Astrocyte of the cerebellum (primary cell): ENCODE measurements at regions not wholly inside any gene's neighbourhood (a gene's known extent, or its start where the extent isn't known, plus 50 kb on each side); places are given as distances from the start of the nearest gene placed in this dataset.

Experiments
- DNase-seq: peaks from one replicate; pipeline ENCODE4 v3.0.0-alpha.2; 2011; ENCODE audit warnings: low read depth
- H3K4me3 ChIP-seq: 2 replicates; pipeline ENCODE4 v1.5.1; 2011; ENCODE audit warnings: mild to moderate bottlenecking, low read depth, low read length, moderate library complexity
- in situ Hi-C: cut with HindIII; loops from 2 replicates; pipeline ENCODE4 v1.10.0; 2017; ENCODE audit warnings: low sequenced_read_pairs
- TF ChIP-seq, protein P1 (sequence below): IDR thresholded peaks from 2 replicates; pipeline ENCODE4 v1.5.1; 2012; ENCODE audit warnings: low read length, low read depth, moderate library complexity, mild to moderate bottlenecking; ENCODE audit errors: missing control alignments

DNA sequence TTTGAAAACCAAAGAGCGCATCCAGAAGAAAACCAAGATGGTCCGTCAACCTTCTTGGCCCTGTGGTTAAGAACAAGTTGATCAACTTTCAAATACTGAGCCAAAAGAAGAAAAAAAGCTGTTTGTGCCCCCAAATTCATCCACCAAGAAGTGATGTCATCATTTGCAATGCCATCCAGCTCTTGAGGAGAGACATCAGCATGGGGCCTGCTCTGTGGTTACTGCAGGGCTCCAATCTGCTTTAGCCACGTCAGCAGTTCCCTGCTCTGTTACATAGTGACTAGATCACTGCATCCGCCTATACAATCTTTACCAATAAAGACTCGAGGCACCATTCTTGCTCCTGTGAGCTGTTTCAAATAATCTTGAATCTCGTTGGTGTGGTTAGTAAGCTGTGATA lies 75.0 kb upstream of the BLCAP start:
- in situ Hi-C loops: no loop called here
- TF ChIP-seq, protein P1, sequence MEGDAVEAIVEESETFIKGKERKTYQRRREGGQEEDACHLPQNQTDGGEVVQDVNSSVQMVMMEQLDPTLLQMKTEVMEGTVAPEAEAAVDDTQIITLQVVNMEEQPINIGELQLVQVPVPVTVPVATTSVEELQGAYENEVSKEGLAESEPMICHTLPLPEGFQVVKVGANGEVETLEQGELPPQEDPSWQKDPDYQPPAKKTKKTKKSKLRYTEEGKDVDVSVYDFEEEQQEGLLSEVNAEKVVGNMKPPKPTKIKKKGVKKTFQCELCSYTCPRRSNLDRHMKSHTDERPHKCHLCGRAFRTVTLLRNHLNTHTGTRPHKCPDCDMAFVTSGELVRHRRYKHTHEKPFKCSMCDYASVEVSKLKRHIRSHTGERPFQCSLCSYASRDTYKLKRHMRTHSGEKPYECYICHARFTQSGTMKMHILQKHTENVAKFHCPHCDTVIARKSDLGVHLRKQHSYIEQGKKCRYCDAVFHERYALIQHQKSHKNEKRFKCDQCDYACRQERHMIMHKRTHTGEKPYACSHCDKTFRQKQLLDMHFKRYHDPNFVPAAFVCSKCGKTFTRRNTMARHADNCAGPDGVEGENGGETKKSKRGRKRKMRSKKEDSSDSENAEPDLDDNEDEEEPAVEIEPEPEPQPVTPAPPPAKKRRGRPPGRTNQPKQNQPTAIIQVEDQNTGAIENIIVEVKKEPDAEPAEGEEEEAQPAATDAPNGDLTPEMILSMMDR: no peak
- H3K4me3 ChIP-seq: no peak overlapping the region
- no peak for DNase-seq

DNA sequence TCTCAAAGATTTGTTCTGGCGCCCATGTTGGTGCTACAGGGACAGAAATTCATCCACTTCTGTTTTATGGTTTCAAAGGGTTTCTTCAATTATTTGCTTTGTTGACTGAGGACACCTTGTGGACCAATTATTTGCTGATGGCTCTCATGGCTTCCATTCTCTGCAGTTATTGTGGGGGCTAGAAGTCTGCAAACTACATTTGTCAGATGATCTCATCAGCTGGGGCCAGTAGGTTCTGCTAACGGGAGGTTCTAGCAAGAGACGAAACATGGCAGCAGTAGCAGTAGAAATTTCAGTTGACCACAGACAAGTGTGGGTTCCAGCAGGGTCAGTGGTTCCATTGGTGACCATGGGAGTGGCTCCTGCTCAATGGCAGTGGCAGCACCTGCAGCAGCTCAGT lies 72.8 kb upstream of the BLCAP start:
- TF ChIP-seq, protein P1: no peak
- H3K4me3 ChIP-seq: no peak overlapping the region
- no peak for DNase-seq
- in situ Hi-C loops: no loop called here

DNA sequence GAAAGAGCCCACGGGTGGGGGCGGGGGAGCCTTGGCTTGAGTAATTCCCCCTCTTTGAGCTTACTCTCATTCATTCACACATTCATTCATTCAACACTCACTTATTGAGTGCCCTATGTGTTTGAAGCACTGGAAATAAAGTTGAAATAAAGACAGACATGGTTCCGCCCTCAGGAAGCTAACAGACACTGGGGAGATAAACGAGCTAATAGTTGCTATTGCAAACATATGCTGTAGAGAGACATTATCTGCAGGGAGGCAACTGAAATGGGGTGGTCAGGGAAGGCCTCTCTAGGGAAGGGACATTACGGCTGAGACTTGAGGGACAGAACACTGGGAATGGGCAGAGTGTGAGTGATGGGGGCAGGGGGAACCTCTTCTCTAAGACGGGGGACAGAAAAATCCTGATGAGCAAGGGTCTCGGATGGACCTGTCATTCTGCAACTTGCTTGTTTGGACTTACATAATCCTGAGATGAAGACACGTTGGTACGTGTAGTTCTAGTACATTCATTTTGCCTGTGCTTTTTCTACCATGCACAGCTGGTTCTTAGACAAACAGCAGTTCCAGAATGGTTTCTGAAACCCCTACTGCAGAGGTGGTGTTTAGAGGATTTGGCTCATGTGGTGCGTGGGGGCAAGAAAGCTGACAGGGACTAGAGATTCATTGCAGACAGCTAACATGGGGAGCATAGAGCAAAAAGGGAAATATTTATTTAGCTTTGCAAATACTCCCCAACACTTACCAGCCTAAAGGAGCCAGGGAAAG lies 71.1 kb upstream of the BLCAP start:
- in situ Hi-C loops: loop anchor here (25.0 kb wide), 1 partner anchor 439 kb away; the partner anchor contains the start of genes RPRD1B and TTI1
- DNase-seq: no peak
- TF ChIP-seq, protein P1: no peak
- no peak overlapping the region for H3K4me3 ChIP-seq

DNA sequence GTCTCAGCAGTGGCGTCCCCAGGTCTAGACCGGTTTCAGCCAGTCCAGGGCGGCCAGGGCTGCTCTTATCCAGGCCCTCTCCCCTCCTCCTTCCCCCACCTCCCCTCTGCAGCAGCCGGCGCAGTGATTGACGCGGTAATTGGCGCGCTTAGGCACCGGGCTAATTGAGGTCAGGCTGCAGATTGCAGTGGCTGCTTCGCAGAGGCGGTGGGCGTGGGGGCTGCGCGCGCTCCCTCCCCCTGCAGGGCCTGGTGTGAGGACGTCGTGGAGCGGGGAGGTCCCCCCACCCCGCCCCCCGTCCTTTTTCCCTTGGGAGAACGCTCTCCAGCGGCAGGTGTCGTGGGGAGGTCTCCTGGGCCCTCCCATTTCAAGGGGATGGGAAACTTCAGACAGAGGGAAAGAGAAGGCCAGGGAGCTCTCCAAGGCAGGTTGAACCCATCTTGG lies 70.4 kb upstream of the BLCAP start:
- in situ Hi-C loops: loop anchor here (25.0 kb wide), 1 partner anchor 439 kb away; the partner anchor contains the start of genes RPRD1B and TTI1
- no peak overlapping the region for H3K4me3 ChIP-seq
- DNase-seq: no peak
- TF ChIP-seq, protein P1: no peak

DNA sequence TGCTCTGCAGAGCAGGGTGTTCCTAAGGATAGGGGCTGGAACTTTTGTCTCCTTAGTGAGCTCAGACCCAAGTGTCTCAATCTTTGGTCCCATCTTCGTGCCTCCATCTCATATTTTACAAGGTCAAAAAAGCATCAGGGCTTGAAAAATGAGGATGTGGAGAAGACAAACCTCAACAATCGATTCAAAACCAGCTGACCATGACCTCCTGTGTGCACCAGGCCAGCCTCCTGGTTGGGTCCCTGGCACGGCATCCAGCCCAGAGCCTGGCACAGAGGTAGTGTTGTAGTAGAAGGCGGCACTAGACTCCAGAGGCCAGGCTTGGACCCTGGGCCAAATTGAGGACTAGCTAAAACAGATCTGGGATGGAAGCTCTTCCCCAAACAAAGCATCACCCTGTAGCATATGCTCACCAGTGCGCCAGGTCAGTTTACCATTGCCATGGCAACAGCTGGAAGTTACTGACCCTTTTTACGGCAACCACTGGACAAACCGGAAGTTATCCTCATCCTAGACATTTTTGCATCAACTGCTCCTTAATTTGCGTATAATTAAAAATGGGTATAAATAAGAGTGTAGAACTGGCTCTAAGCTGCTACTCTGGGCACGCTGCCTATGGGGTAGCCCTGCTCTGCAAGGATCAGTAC lies 69.3 kb upstream of the BLCAP start:
- no peak overlapping the region for H3K4me3 ChIP-seq
- DNase-seq: no peak
- TF ChIP-seq, protein P1: no peak
- in situ Hi-C loops: loop anchor here (25.0 kb wide), 1 partner anchor 440 kb away; the partner anchor contains the start of genes RPRD1B and TTI1

DNA sequence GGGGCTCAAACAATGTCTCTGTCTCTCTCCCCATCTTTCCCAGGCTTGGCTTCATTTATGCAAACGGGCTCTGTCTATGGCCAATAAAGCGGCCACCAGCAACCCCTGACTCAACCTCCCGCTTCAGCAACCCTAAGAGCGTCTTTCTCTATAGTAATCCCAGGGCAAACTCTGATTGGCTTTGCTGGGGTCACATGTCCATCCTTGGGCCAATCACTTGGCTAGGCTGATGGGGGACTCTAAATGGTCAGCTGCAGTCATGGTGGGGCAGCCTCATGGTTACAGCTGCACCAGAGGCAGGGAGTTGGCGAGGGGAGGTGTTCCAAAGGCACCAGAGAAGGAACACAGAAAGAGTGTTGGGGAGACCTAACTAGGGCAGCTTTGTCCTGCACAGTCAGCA lies 68.5 kb upstream of the BLCAP start:
- in situ Hi-C loops: loop anchor here (25.0 kb wide), 1 partner anchor 441 kb away; the partner anchor contains the start of genes RPRD1B and TTI1
- DNase-seq: no peak
- TF ChIP-seq, protein P1: no peak
- no peak overlapping the region for H3K4me3 ChIP-seq
